ENCODE measurements at regions not wholly inside any gene's neighbourhood (a gene's known extent, or its start where the extent isn't known, plus 50 kb on each side); places are given as distances from the start of the nearest gene placed in this dataset.

DNA sequence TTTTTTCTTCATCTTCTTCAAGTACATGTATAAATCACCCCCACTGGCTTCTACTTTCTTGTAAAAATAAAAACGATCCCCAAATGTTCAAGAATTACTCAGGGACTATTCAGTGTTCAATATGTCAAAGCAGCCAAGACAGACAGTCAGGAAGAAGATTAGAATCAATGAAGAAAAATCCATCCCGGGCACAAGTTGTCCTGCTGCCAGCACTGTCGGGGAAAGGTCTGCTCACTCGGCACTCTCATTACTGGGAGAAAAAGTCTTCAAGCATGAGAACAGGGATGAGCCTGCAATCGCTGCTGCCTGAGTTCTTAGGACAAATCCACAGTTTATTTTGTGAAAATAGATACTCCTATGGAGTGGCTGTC is 482.8 kb upstream of the KLHL29 start:
- TF ChIP-seq ZBTB7B (CRISPR knock-in tag; IDR thresholded peaks at IDR 0.05) (no peak), POLR2AphosphoS5 (IDR thresholded peaks at IDR 0.05; ENCODE audit: low read depth, low read length) (no peak)

All from HepG2 (cell line).